Neural crest cell (in vitro differentiated cells): ENCODE measurements at regions not wholly inside any gene's neighbourhood (a gene's known extent, or its start where the extent isn't known, plus 50 kb on each side); places are given as distances from the start of the nearest gene placed in this dataset.

ENCODE experiments used
- DNase-seq: peaks from one replicate; pipeline ENCODE4 v3.0.0; 2021; ENCODE audit warnings: low read depth, mixed read lengths, low spot score
- H3K27ac Mint-ChIP-seq: one replicate; pipeline ENCODE4 v1.8.0; 2021; ENCODE audit warnings: mild to moderate bottlenecking, mixed read lengths; ENCODE audit not compliant: unreplicated experiment
- H3K27me3 Mint-ChIP-seq: 2 replicates; pipeline ENCODE4 v1.8.0; 2021; ENCODE audit warnings: low read depth, mild to moderate bottlenecking, mixed read lengths
- H3K36me3 Mint-ChIP-seq: 2 replicates; pipeline ENCODE4 v1.8.0; 2021; ENCODE audit warnings: low read depth, mild to moderate bottlenecking, mixed read lengths
- H3K4me1 Mint-ChIP-seq: 2 replicates; pipeline ENCODE4 v1.8.0; 2021; ENCODE audit warnings: mixed read lengths
- H3K4me3 Mint-ChIP-seq: one replicate; pipeline ENCODE4 v1.8.0; 2021; ENCODE audit warnings: mild to moderate bottlenecking, mixed read lengths
- H3K9me3 Mint-ChIP-seq: 2 replicates; pipeline ENCODE4 v1.8.0; 2021; ENCODE audit warnings: mixed read lengths
- TF ChIP-seq, protein P1 (sequence below): fragments of 200-600 bp; sonication (generic); conservative IDR thresholded peaks from 2 replicates; pipeline ENCODE4 v1.5.0; 2021; ENCODE audit warnings: antibody characterized with exemption, mild to moderate bottlenecking

DNA sequence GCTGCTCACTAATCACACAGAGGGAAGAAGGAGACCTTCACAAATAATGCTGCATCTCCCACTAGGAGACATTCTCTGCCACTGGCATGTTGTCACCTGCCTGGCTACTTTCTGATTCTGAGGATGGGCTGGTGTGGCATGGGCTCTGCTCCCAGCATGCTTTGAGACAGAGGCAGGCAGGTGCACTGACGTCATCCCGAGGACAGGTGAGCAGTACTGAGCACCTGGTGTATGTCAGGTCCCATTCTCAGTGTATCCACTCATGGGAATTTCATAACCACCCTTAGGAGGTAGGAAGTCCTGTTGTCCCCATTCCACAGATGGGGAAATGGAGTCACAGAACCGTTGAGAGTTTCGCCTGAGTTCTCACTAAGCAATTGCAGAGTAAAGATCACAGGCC is 597.9 kb downstream of the VRK1 start:
- Mint-ChIP-seq H3K36me3 (no peaks in the 10 kb centered on the region), H3K4me1 (peaks cover 16% of the 10 kb centered on the region), H3K9me3 (peaks cover 2% of the 10 kb centered on the region), H3K27ac (no peak overlapping the region), H3K27me3 (peaks cover 2% of the 10 kb centered on the region), H3K4me3 (no peak overlapping the region)
- no peak for DNase-seq
- TF ChIP-seq, protein P1, sequence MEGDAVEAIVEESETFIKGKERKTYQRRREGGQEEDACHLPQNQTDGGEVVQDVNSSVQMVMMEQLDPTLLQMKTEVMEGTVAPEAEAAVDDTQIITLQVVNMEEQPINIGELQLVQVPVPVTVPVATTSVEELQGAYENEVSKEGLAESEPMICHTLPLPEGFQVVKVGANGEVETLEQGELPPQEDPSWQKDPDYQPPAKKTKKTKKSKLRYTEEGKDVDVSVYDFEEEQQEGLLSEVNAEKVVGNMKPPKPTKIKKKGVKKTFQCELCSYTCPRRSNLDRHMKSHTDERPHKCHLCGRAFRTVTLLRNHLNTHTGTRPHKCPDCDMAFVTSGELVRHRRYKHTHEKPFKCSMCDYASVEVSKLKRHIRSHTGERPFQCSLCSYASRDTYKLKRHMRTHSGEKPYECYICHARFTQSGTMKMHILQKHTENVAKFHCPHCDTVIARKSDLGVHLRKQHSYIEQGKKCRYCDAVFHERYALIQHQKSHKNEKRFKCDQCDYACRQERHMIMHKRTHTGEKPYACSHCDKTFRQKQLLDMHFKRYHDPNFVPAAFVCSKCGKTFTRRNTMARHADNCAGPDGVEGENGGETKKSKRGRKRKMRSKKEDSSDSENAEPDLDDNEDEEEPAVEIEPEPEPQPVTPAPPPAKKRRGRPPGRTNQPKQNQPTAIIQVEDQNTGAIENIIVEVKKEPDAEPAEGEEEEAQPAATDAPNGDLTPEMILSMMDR: no peak

DNA sequence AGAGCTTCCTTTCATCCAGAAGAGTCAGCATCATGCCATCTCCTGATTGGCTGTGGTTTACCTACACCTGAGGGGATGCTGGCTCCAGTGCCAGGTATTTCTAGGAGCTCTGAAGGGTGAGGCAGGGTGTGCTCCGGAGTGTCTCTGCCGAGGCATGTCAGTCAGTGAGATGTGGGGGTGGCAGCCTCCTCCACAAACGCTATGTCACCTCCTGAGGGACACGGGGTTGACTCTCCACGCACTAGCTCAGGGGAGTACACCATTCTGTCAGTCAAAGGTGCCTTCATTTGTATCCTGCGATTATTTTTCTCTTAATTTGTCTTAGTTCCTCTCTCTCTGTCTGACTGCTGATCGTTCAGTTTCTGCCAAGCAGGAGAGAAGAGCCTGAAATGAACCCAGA is 604.5 kb downstream of the VRK1 start:
- Mint-ChIP-seq H3K4me3 (no peak overlapping the region), H3K4me1 (no peaks in the 10 kb centered on the region), H3K27me3 (peaks cover 6% of the 10 kb centered on the region), H3K9me3 (peaks cover 2% of the 10 kb centered on the region), H3K27ac (no peak overlapping the region), H3K36me3 (no peaks in the 10 kb centered on the region)
- no peak for DNase-seq
- TF ChIP-seq, protein P1: no peak

DNA sequence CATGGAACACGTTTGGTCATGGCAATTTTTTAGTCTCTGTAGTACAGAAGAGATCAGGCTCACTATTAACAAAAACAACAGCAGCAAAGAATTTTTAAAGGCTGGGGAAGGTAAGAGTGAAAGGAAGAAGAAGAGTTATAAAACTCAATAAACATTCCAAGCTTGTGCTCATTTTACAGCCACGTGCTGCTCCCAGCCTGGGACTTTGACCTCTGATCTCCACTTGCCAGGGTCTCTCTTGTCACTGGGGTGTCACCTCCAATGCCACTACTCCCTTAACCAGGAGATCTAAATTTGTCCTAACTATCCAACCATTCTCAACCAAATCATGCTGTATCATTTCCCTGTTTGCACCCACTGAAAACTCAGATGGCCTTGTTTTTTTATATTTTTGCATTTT is 605.1 kb downstream of the VRK1 start:
- no peaks in the 10 kb centered on the region for H3K36me3 Mint-ChIP-seq
- H3K4me3 Mint-ChIP-seq: no peak overlapping the region
- no peaks in the 10 kb centered on the region for H3K4me1 Mint-ChIP-seq
- TF ChIP-seq, protein P1: no peak
- H3K27ac Mint-ChIP-seq: no peak overlapping the region
- peaks cover 6% of the 10 kb centered on the region for H3K27me3 Mint-ChIP-seq
- H3K9me3 Mint-ChIP-seq: peaks cover 2% of the 10 kb centered on the region
- DNase-seq: no peak

DNA sequence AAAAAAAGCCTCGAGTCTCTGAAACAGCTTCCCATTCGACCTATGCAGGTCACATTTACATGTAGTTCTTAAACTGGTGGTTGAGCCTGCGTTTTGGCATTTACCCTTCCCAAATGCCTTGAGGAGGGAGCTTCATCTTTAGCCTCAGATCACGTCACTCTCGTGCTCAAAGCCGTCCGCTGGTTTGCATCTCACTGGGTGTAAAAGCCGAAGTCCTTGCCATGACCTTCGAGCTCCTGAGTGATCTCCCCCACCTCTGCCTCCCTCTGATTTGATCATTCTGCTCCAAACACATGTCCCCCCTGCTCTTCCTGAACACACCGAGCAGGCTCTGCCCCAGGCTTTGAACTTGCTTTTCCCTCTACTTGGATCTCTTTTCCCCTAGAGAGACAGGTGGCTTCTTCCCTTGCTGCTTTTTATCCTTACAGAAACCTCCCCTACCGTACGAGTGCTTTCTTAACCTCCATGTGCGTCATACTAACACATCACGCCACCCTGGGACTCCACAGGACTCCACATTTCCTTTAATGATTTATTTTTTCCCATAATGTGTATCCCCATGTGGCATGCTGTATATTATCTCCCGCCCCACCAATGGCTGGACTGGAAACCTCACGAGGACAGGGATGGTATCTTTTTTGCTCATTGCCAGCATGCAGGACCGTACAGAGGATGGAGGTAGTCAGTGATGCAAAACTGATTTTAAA is 610.7 kb downstream of the VRK1 start:
- Mint-ChIP-seq H3K4me1 (peaks cover 14% of the 10 kb centered on the region), H3K36me3 (no peaks in the 10 kb centered on the region), H3K27me3 (peaks cover 14% of the 10 kb centered on the region), H3K27ac (no peak overlapping the region), H3K4me3 (no peak overlapping the region), H3K9me3 (no peaks in the 10 kb centered on the region)
- TF ChIP-seq, protein P1: no peak
- no peak for DNase-seq

DNA sequence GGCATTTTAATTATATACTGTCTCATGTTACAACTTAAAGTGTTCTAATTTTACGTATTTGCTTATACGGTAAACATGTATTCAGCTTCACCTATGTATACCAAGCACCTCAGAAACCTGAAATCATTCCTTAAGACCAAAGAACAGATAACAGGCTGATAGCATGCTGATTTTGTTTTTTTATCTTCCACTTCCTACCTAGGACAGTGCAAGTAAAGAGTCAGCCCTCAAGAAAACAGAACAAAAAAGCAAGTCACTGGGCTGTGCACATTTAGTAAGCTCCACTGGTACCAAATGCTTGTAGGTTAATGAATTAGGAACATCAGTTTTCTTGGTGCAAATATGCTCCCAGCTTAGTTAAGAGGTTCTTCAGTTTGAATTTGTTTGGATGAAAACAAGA is 611.3 kb downstream of the VRK1 start:
- Mint-ChIP-seq H3K27me3 (peaks cover 14% of the 10 kb centered on the region), H3K36me3 (no peaks in the 10 kb centered on the region), H3K4me1 (peaks cover 14% of the 10 kb centered on the region), H3K27ac (no peak overlapping the region), H3K4me3 (no peak overlapping the region), H3K9me3 (no peaks in the 10 kb centered on the region)
- TF ChIP-seq, protein P1: no peak
- DNase-seq: no peak
